ENCODE measurements at regions not wholly inside any gene's neighbourhood (a gene's known extent, or its start where the extent isn't known, plus 50 kb on each side); places are given as distances from the start of the nearest gene placed in this dataset.
"Not testable (repeated sequence)": the region's sequence is repeated elsewhere in the genome, so short reads cannot be mapped to it uniquely, and the experiment has no call there.

- H3K9ac ChIP-seq (ENCODE audit: low read length); H3K4me3 ChIP-seq (ENCODE audit: low read depth, low read length); H3K4me1 ChIP-seq (ENCODE audit: control insufficient read depth, insufficient read depth, low read length); H3K27me3 ChIP-seq (ENCODE audit: control insufficient read depth, insufficient read depth, low read length); H3K27ac ChIP-seq (ENCODE audit: low read depth, low read length); H3K9me3 ChIP-seq (ENCODE audit: control insufficient read depth, insufficient read depth, low read depth, low read length); H3K36me3 ChIP-seq (ENCODE audit: control insufficient read depth, insufficient read depth, low read length): not testable (repeated sequence)
Observed at GRCh38 chr5:2070787-2071186, 188.1 kb upstream of the IRX4 start.

GRCh38 chr5:2068531-2068930, 185.8 kb upstream of the IRX4 start:
- Histone ChIP-seq H3K27me3 (ENCODE audit: control insufficient read depth, insufficient read depth, low read length) (no peaks in the 10 kb centered on the region; the same call in 1 of the 2 replicates), H3K9me3 (ENCODE audit: control insufficient read depth, insufficient read depth, low read depth, low read length) (no peaks in the 10 kb centered on the region; the same call in 1 of the 2 replicates), H3K4me3 (ENCODE audit: low read depth, low read length) (no peak overlapping the region), H3K36me3 (ENCODE audit: control insufficient read depth, insufficient read depth, low read length) (no peaks in the 10 kb centered on the region), H3K4me1 (ENCODE audit: control insufficient read depth, insufficient read depth, low read length) (no peaks in the 10 kb centered on the region), H3K9ac (ENCODE audit: low read length) (no peak overlapping the region), H3K27ac (ENCODE audit: low read depth, low read length) (no peak overlapping the region)

DNA sequence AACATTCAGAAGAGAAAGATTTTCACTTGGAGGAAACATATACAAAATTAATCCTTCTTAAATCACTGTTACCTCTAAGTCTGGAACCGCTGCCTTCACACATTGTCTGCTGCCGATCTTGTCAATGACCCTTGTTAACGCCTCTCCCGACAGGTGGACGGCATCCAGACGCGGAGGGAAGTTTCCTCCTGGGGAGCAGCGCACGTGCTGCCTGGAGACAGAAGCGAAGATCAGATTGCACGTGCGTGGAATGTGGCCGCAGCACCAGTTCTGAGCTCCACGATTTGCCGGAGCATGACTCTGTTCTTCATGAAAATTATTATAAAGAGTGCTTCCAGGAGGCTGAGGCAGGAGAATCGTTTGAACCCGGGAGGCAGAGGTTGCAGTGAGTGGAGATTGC, 183.6 kb upstream of the IRX4 start:
- Histone ChIP-seq H3K4me1 (ENCODE audit: control insufficient read depth, insufficient read depth, low read length) (no peaks in the 10 kb centered on the region), H3K36me3 (ENCODE audit: control insufficient read depth, insufficient read depth, low read length) (no peaks in the 10 kb centered on the region), H3K9me3 (ENCODE audit: control insufficient read depth, insufficient read depth, low read depth, low read length) (no peaks in the 10 kb centered on the region; the same call in 1 of the 2 replicates), H3K27me3 (ENCODE audit: control insufficient read depth, insufficient read depth, low read length) (no peaks in the 10 kb centered on the region; the same call in 1 of the 2 replicates), H3K9ac (ENCODE audit: low read length) (no peak overlapping the region), H3K4me3 (ENCODE audit: low read depth, low read length) (no peak overlapping the region), H3K27ac (ENCODE audit: low read depth, low read length) (no peak overlapping the region)

DNA sequence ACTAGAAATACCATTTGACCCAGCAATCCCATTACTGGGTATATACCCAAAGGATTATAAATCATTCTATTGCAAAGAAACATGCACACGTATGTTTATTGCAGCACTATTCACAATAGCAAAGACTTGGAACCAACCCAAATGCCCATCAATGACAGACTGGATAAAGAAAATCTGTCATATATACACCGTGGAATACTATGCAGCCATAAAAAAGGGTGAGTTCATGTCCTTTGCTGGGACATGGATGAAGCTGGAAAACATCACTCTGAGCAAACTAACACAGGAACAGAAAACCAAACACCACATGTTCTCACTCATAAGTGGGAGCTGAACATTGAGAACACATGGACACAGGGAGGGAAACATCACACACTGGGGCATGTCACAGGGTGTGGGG, 180.7 kb upstream of the IRX4 start:
- not testable (repeated sequence) for H3K9ac ChIP-seq (ENCODE audit: low read length); H3K4me1 ChIP-seq (ENCODE audit: control insufficient read depth, insufficient read depth, low read length); H3K4me3 ChIP-seq (ENCODE audit: low read depth, low read length); H3K27me3 ChIP-seq (ENCODE audit: control insufficient read depth, insufficient read depth, low read length); H3K36me3 ChIP-seq (ENCODE audit: control insufficient read depth, insufficient read depth, low read length); H3K27ac ChIP-seq (ENCODE audit: low read depth, low read length); H3K9me3 ChIP-seq (ENCODE audit: control insufficient read depth, insufficient read depth, low read depth, low read length)

DNA sequence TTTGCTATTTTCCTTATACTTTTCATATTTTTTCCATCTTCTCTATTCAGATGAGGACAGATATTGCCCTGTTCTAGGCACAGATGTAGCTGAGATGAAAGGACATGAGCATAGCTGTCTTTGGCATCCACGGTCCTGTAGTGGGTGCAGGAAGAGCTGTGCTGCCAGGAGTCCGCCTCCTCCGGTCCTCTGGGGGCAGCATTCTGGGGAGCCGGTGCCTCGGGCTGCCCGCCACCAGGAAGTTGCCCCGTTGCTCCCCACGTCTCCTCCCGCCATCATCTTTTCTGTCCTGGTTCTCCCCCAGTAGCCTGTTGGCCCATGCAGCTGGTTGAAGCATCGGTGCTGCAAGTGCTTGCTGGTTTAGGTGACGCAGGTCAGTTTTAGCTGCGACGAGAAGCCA, 170.0 kb upstream of the IRX4 start:
- Histone ChIP-seq H3K9ac (ENCODE audit: low read length) (no peak overlapping the region), H3K27me3 (ENCODE audit: control insufficient read depth, insufficient read depth, low read length) (peaks cover 3% of the 10 kb centered on the region), H3K27ac (ENCODE audit: low read depth, low read length) (no peak overlapping the region), H3K4me1 (ENCODE audit: control insufficient read depth, insufficient read depth, low read length) (no peaks in the 10 kb centered on the region), H3K4me3 (ENCODE audit: low read depth, low read length) (no peak overlapping the region), H3K36me3 (ENCODE audit: control insufficient read depth, insufficient read depth, low read length) (no peaks in the 10 kb centered on the region), H3K9me3 (ENCODE audit: control insufficient read depth, insufficient read depth, low read depth, low read length) (peaks cover 11% of the 10 kb centered on the region)

- no peak overlapping the region for H3K9ac ChIP-seq (ENCODE audit: low read length)
- H3K36me3 ChIP-seq (ENCODE audit: control insufficient read depth, insufficient read depth, low read length): no peaks in the 10 kb centered on the region
- H3K27ac ChIP-seq (ENCODE audit: low read depth, low read length): no peak overlapping the region
- H3K4me1 ChIP-seq (ENCODE audit: control insufficient read depth, insufficient read depth, low read length): no peaks in the 10 kb centered on the region
- peaks cover 6% of the 10 kb centered on the region for H3K9me3 ChIP-seq (ENCODE audit: control insufficient read depth, insufficient read depth, low read depth, low read length)
- no peak overlapping the region for H3K4me3 ChIP-seq (ENCODE audit: low read depth, low read length)
- H3K27me3 ChIP-seq (ENCODE audit: control insufficient read depth, insufficient read depth, low read length): peaks cover 9% of the 10 kb centered on the region
Observed at GRCh38 chr5:2049876-2050275, 167.2 kb upstream of the IRX4 start.

- Histone ChIP-seq H3K36me3 (ENCODE audit: control insufficient read depth, insufficient read depth, low read length) (no peaks in the 10 kb centered on the region), H3K9ac (ENCODE audit: low read length) (no peak overlapping the region), H3K4me3 (ENCODE audit: low read depth, low read length) (no peak overlapping the region), H3K4me1 (ENCODE audit: control insufficient read depth, insufficient read depth, low read length) (no peaks in the 10 kb centered on the region), H3K27ac (ENCODE audit: low read depth, low read length) (no peak overlapping the region), H3K9me3 (ENCODE audit: control insufficient read depth, insufficient read depth, low read depth, low read length) (peaks cover 4% of the 10 kb centered on the region), H3K27me3 (ENCODE audit: control insufficient read depth, insufficient read depth, low read length) (peaks cover 9% of the 10 kb centered on the region)
Observed at GRCh38 chr5:2048664-2049063, 165.9 kb upstream of the IRX4 start.

DNA sequence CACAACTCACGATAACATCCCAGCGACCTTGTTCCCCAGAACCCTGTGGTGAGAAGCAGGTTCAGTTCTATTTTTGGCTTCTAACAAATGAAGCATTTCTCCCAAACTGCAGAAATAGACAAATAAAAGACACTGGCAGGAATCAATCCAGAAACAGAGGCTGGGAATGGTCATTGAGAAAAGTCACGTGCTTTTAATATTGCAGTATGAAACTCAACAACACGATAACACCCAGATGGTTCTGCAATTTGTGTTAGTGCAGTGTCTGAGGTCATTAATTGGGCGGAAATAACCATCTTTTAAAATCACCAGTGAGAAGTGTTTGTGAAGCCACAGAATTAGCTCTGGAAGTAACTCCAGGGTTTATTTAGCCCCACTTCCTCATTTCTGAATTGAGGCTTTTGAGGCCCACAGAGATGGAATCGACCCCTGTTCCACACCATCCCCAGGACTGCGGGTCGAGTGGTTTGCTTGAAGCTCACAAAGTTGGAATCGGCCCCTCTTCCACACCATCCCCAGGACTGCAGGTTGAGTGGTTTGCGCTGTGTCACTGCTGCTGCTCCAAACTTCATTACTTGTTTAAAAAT, 164.7 kb upstream of the IRX4 start:
- peaks cover 10% of the 10 kb centered on the region for H3K27me3 ChIP-seq (ENCODE audit: control insufficient read depth, insufficient read depth, low read length)
- H3K9me3 ChIP-seq (ENCODE audit: control insufficient read depth, insufficient read depth, low read depth, low read length): peaks cover 4% of the 10 kb centered on the region; the same call in 1 of the 2 replicates
- H3K9ac ChIP-seq (ENCODE audit: low read length): no peak overlapping the region
- H3K4me3 ChIP-seq (ENCODE audit: low read depth, low read length): no peak overlapping the region
- no peaks in the 10 kb centered on the region for H3K4me1 ChIP-seq (ENCODE audit: control insufficient read depth, insufficient read depth, low read length)
- no peak overlapping the region for H3K27ac ChIP-seq (ENCODE audit: low read depth, low read length)
- no peaks in the 10 kb centered on the region for H3K36me3 ChIP-seq (ENCODE audit: control insufficient read depth, insufficient read depth, low read length)

GRCh38 chr5:2044041-2044440, 161.3 kb upstream of the IRX4 start:
- Histone ChIP-seq H3K9me3 (ENCODE audit: control insufficient read depth, insufficient read depth, low read depth, low read length) (peaks cover 4% of the 10 kb centered on the region; the same call in 1 of the 2 replicates), H3K4me1 (ENCODE audit: control insufficient read depth, insufficient read depth, low read length) (no peaks in the 10 kb centered on the region), H3K4me3 (ENCODE audit: low read depth, low read length) (no peak overlapping the region), H3K9ac (ENCODE audit: low read length) (no peak overlapping the region), H3K36me3 (ENCODE audit: control insufficient read depth, insufficient read depth, low read length) (no peaks in the 10 kb centered on the region), H3K27ac (ENCODE audit: low read depth, low read length) (no peak overlapping the region), H3K27me3 (ENCODE audit: control insufficient read depth, insufficient read depth, low read length) (peaks cover 14% of the 10 kb centered on the region)

DNA sequence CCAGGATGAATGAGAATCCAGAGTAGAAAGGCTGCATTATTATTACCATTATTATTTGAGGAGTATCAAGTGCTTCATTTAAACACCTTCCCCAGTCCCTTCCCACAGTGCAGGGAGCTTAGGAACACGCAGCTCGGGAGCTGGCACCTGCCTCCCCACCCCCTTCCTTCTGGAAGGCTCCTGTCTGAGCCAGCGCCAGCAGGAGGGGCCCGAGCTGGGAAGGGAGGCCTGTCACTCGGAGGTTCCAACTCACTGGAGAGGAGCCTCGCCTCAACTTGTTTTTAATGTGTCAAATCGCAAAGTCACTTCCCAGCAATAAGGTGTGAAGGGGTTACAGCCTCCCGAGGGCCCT, 156.4 kb upstream of the IRX4 start:
- no peak overlapping the region for H3K4me3 ChIP-seq (ENCODE audit: low read depth, low read length)
- no peaks in the 10 kb centered on the region for H3K4me1 ChIP-seq (ENCODE audit: control insufficient read depth, insufficient read depth, low read length)
- no peak overlapping the region for H3K27ac ChIP-seq (ENCODE audit: low read depth, low read length)
- no peak overlapping the region for H3K9ac ChIP-seq (ENCODE audit: low read length)
- H3K9me3 ChIP-seq (ENCODE audit: control insufficient read depth, insufficient read depth, low read depth, low read length): no peaks in the 10 kb centered on the region
- no peaks in the 10 kb centered on the region for H3K36me3 ChIP-seq (ENCODE audit: control insufficient read depth, insufficient read depth, low read length)
- peaks cover 41% of the 10 kb centered on the region for H3K27me3 ChIP-seq (ENCODE audit: control insufficient read depth, insufficient read depth, low read length)

DNA sequence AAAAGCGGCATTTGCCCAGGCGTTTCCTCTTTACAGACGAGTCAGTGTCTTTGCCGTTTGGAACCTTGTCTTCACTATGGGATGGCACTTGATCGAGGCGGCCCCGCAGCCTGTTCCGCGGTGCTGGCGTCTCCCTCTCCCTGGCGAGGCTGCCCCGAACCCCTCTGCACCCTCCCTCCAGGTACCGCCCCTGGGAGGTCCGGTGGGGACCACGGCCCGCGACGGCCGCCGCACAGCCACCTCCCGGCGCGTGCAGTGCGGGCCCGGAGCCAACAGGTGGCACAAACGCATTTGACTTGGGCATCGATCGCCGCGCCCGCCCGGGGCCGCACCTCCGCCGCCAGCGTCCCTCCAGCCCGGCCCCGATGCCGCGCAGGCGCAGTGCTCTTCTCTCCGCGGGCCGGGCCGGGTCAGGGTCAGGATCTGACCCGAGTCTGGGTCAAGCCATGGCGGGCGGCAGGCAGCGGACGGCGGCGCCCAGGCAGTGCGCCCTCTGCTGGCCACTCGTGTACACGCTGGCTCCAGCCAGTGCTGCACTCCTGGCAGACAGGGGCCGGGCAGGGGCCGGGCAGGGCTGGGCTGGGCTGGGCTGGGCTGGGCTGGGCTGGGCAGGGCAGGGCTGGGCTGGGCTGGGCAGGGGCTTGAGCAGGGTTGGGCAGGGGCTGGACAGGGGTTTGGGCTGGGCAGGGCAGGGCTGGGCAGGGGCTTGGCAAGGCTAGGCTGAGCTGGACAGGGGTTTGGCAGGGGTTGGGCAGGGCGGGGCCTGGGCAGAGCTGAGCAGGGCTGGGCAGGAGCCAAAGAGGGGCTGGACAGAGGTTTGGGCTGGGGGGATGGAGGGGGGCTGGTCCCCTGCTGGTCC, 155.8 kb upstream of the IRX4 start:
- Histone ChIP-seq H3K9me3 (ENCODE audit: control insufficient read depth, insufficient read depth, low read depth, low read length) (no peaks in the 10 kb centered on the region), H3K4me3 (ENCODE audit: low read depth, low read length) (peak overlapping the region; percentile 66), H3K27ac (ENCODE audit: low read depth, low read length) (no peak overlapping the region), H3K27me3 (ENCODE audit: control insufficient read depth, insufficient read depth, low read length) (peaks cover 46% of the 10 kb centered on the region), H3K4me1 (ENCODE audit: control insufficient read depth, insufficient read depth, low read length) (no peaks in the 10 kb centered on the region), H3K9ac (ENCODE audit: low read length) (no peak overlapping the region), H3K36me3 (ENCODE audit: control insufficient read depth, insufficient read depth, low read length) (no peaks in the 10 kb centered on the region)

Data from HUES6 (cell line).